Stromal cell of bone marrow (primary cell): ENCODE measurements at regions not wholly inside any gene's neighbourhood (a gene's known extent, or its start where the extent isn't known, plus 50 kb on each side); places are given as distances from the start of the nearest gene placed in this dataset.
"Not testable (repeated sequence)": the region's sequence is repeated elsewhere in the genome, so short reads cannot be mapped to it uniquely, and the experiment has no call there.

Experiments used
- DNase-seq: peaks from one replicate; pipeline ENCODE4 v3.0.0-alpha.2; 2012; ENCODE audit warnings: low read depth

DNA sequence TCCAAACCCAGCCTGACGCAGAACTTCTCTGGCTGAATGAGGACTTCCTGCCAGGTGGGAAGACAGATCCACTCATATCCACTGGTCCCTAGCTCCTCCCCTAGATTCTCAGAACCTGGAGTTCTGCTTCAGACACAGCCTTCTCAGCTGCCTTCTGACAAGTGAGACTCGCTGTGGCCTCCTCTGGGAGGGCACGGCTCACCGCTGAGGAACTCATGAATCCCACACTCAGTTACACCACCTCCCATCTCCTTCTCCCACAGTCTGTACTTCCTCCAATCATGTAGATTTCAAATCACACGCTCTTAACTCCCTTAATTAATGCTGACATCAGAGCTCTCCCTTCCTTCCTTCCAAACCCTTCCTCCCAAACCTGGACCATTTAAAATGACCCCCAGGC, 86.4 kb upstream of the TMEM45B start:
- no peak for DNase-seq

DNA sequence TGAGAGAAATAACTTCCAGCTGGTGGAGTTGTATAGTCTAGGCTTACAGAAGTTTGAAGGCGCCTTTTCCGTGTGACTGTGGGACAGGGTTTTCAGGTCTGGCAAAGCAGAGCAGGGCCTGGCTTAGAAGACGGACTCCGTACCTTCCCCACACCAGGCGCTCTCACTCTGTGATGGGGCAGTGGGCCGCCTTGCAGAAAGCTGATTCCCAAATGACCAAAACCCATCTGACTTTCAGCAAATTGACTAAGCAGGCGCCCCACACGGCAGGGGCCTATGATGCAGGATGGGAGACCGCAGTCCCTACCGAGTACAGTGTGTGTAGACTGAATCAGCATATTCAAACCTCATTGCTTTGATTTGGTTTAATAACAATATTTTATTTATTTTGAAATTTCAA, 85.8 kb upstream of the TMEM45B start:
- DNase-seq = no peak

DNA sequence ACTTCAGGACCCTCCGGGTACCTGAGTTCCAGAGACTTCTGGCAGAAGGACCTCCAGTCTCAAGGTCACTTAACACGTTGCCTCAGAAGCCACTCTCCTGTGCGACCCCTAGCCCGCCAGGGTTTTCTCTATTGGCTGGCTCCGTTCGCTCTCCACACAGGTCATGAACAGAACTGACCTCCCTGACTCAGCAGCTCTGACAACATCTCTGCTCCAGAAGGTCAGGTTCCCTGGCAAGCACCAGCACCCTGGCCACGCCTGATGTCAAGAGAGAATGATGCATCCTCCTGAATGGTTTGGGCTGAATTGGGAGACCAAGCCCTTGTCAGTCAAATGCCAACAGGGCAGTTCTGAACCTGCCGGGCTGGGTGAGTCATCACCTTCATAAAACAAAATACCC, 84.3 kb upstream of the TMEM45B start:
- no peak for DNase-seq

DNA sequence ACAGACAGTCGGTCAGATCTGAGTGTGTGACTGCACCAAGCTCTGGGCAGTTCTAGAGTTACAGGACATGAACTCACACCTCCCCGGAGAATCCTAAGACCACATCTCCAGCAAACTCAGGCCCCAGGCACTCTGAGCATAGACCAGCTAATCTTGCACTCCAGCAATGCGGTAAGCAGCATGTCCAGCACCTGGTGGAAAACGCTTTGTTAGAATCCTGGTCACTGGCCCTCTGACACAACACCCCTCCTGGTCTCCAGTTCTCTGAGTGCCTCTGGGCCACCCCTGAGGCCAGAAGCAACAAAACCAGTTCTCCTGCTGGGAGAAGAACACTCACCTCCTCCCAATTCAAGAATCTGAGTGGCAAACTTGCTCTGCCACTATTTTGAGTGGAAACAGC, 82.7 kb upstream of the TMEM45B start:
- no peak for DNase-seq

DNA sequence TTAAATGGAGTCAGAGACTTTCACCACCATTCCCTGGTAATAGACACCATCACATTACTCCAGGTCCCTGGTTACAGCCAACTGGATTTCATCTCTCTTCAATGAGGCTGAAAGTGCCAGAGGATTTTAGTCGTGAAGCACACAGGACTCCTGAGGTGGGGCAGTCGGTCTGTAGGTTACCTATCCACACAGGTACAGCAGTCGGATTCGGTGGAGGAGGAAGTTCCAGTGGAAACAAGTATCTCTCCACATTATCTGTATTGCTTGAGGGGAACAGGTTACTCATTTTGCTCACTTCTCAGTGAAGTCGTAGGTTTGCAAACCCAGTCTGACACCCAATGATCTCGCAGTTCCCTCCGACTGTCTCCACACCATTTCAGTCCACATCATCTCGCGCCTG, 82.3 kb upstream of the TMEM45B start:
- no peak for DNase-seq

DNA sequence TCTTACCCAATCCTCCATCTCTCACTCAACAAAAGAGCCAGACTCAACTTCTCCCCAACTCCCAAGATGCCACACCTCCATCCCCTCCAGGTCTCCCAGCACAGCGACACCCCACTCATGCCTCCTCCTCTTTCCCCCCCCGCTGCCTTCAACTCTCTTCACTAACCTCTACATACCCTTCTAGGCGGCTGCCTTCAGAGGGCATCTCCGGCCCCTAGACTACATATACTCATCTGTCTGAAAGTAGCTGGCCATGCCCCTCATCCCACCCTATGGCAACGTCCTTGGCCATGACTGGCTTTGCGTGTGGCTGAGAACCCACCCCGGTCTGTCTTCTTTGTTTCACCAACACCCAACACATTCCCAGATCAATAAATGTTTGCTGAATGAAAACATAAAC, 81.7 kb upstream of the TMEM45B start:
- DNase-seq = no peak

DNA sequence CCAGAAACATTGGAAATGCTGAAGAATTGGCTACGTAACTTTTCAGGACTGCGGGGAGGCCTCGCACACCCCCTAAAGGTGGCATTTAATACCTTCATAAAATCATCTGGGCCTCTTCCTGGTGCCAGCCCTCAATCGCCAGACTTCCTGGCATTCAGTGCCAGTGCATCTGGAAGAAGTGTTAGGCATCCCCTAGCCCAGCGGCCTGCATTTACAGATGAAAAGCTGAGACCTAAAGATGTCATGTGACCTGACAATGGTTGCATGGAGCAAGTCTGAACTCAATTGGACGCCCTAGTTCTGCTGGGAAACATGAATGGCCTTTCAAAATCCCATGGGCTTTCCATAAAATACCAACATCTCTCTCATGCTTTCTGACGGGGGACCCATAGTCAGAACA, 81.0 kb upstream of the TMEM45B start:
- DNase-seq = no peak

DNA sequence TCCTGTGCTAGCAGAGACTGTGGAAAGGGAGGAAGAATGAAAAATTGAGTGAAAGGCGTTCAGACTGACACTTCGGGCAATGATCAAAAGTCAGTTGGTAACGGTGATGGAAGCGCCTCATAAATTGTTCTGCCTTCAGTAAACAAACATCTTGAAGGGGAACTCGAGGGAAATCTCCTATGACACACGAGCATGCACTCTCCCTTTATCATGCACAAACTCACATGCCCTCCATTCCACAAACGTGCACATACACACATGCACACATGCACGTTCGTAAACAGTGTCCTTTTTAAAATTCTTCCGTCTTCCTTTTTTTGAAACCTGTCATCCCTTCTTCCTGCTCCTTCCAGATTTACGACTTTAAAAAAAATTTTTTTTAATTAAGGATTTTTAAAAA, 77.8 kb upstream of the TMEM45B start:
- no peak for DNase-seq

DNA sequence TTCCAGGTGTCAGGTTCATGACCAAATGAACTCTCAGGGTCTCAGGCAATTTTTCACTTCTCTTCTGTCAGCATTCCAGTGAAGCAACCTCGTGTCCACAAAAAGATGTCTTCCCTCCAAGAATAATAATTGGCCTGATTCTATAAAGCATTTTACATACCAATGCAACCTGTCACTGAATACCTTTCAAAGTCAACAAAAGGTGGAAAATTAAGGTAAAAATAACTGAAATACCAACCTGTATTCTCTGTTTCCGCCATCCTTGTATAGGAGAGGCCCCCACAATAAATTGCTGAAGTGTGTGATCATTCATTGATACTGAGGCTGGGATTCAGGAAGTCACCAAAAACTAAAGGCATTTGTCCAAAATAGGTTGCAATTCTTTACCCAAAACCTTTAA, 77.4 kb upstream of the TMEM45B start:
- no peak for DNase-seq

DNA sequence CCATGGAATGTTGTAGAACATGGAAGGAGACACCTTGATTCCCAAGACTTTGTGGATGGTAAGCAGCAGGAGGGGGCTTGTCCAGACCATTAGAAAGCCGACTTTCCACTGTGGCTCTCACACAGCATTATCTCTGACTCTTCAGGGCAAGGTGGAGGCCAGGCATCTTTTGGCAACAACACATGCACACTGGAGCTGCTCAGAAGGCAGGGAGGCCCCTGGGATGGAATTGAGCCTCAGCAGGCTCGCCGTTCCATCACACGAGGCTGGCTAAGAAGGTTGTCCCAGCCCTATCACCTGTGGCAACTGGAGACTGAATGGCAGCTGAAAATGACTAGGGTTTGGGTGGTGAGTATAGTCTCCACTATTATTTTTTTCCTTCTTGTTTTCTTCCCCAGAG, 76.3 kb upstream of the TMEM45B start:
- no peak for DNase-seq

DNA sequence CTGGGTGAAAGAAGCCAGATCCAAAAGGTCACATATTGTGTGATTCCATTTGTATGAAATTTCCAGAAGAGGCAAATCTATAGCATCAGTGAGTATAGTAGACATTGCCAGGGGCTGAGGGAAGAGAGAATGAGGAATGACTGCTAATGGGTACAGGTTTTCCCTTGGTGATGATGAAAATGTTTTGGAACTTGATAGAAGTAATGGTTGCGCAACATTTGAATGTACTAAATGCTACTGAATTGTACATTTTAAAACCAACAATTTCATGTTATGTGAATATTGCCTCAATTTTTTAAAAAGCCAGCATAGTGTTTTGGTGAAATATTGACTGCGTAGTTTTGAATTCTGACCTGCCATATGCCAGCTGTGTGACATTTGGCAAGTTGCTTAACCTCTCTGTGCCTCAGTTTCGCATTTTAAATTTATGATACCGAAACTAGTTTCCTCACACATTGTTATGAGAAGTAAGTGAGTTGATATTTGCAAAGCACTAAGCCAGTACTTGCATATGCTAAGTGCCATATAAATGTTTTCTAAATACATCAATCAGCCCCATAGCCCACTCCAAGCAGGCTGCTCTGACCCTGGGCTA, 75.4 kb upstream of the TMEM45B start:
- no peak for DNase-seq

DNA sequence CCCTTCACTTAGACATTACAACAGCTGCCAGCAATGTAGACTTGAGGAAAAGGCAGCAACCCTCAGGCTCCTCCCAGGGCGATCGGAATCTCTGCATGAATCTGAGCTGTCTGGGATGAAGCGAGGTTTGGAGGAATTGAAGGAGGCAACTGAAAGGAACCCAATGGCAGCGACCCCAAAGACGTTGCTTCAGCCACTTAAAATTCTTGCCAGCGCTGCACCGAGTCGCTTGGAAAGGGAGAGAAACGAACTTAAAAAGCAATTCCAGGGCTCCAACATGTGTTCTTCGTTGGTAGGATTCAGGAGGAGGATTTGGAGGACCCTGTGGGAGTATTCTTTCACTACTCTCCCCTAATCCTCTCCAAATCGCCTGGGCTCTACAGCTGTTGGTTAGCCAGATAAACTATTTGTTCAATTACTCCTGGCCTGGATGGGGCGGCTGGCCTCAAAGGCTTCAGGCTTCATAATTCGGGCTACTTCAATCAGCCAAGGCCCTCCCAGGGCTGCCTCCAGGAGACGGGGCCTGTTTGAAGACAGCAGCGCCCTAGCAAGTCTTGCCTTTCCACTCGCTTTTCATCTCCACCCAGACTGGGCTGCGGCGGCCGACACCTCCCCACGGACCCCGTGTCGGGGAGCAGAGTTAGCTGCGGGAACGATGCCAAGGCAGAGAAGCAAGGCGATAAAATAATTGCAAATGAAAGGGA, 72.4 kb upstream of the TMEM45B start:
- DNase-seq = no peak

DNA sequence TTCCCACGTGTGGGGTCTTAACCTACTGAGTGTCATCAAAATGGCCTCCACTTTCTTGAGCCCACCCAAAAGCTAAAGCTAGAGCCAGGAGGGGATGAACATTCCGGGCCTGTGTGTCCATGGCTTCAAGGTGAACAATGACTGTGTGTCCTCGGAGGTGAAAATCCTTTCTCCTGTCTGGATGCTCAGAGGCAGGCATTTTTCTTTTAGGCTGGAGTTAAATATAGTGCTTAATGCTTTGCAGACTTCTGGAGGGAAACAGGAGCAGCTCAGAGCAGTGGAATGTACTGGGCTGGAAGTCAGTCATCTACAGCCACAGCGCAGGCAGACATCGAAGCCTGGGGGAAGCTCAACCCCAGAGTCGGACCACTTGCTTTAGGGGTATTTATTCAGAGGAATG, 68.6 kb upstream of the TMEM45B start:
- DNase-seq = no peak

DNA sequence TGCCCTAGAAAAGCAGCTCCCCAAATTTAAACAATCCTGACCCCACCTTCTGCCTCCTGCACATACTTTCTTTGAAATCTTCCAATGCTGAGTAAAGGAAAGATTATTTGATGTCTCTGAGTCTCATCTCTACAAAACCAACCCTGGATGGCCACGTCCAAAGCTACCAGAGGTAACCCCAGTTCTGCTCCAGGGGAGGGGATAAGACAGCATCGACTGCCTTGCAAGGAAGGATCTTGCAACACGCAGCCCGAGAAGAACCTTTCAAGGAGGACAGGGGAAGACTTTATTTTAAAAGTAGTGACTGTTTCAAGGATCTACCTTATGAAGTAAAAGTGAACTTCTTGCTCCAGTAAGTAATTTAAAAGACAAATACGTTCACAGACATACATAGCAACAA, 66.5 kb upstream of the TMEM45B start:
- DNase-seq = no peak

DNA sequence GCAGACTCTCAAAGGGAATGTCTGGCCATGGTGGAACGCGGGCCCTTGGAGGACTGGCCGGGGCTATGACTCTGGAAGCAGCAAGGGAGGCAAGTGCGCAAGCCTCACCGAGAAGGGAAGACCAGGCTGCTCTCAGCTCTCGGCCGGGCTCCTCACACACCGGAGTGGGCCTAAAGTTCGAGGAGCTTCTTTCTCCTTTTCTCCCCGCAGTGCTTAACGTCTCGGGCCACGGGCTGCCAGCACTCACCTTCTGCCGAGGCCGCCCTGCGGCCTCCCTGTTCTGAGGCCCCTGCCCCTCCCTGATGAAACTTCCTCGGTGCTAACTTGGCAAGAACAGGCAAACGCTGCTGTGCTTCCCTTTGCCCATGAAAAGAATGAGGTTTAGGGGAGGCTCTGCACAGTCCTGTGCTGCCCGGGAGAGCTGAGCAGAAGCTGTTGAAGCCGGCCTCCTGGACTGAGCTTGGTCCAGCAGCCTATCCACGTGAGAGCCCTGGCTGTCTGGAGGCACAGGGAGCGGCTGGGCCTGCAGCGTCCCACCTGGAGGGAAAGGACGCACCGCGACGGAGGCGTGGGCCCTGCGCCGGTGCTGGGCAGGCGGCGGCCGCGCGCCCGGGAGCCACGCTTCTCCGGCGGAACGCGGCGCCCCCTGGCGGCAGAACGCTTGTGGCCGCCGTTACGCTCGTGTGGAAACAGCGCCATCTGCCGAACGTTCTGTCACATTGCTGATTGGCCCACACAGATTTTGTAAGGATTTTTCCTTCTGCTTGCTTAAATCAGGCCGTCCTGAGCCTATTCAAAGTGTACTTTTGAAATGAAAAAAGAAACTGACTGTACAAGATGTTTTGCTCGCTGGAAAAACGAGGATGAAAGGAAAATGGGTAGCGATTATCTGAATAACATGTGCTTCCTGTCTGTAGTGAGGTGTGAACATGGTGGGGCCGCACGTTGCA, 65.0 kb upstream of the TMEM45B start:
- DNase-seq = peak; percentile 26

DNA sequence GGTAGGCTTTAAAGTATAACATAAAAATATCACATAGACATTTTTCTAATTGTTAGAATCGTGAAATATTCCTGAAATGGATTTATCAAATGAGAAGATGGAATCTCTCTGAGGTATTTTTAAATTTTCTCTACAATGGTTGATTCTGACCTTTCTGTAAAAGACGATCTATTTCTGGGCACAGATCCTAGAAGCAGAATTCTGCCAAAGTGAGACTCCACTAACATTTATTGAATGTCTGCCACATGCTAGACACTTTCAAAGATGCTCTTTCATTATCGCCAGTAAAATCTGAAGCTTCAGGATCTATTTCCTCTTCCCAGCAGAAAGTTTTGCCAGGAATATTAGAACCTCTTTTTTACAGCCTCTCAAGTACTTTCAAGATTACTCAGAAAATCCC, 64.1 kb upstream of the TMEM45B start:
- no peak for DNase-seq

DNA sequence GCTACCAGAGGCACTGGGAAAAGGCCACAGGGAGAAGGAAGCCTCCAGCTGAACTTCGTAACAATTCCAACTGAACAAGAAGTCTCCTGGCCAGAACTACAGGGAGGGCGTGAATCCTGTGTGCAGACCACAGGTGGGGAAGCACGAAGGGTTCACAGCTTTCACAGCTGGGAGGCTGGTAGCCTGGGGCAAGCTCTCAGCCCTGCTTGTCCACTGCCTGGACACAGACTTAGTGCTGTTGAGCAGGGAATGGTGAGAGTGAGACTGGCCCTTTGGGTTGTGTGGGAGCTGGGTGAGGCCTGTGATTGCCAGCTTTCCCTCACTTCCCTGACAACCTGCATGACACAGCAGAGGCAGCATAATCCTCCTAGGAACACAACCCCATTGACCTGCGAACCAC, 52.1 kb upstream of the TMEM45B start:
- DNase-seq = not testable (repeated sequence)

DNA sequence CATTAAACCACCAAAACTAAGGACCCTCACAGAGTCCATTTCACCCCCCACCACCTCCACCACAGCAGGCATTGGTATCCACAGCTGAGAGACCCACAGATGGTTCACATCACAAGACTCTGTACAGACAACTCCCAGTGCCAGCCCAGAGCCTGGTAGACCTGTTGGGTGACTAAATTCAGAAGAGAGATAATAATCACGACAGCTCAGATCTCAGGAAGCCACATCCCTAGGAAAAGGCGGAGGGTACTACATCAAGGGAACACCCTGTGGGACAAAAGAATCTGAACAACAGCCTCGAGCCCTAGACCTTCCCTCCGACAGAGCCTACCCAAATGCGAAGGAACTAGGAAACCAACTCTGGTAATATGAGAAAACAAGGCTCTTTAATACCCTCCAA, 51.4 kb upstream of the TMEM45B start:
- not testable (repeated sequence) for DNase-seq
